ENCODE measurements at regions not wholly inside any gene's neighbourhood (a gene's known extent, or its start where the extent isn't known, plus 50 kb on each side); places are given as distances from the start of the nearest gene placed in this dataset.
A peak's percentile ranks its signal among the peaks of the same experiment; 100 is the strongest.

- Histone ChIP-seq H3K36me3 (no peaks in the 10 kb centered on the region), H3K27me3 (no peaks in the 10 kb centered on the region), H3K4me3 (no peak overlapping the region), H3K9me3 (no peaks in the 10 kb centered on the region)
- DNase-seq = no peak
Measured at GRCh38 chr7:84277628-84278224, 83.1 kb upstream of the SEMA3A start.

GRCh38 chr7:84274029-84274638 is 79.5 kb upstream of the SEMA3A start:
- H3K4me3 ChIP-seq = no peak overlapping the region
- no peaks in the 10 kb centered on the region for H3K27me3 ChIP-seq
- no peaks in the 10 kb centered on the region for H3K36me3 ChIP-seq
- no peaks in the 10 kb centered on the region for H3K9me3 ChIP-seq
- no peak for DNase-seq

GRCh38 chr7:84271543-84271942 is 77.0 kb upstream of the SEMA3A start:
- Histone ChIP-seq H3K36me3 (no peaks in the 10 kb centered on the region), H3K27me3 (no peaks in the 10 kb centered on the region), H3K4me3 (no peak overlapping the region), H3K9me3 (no peaks in the 10 kb centered on the region)
- DNase-seq = no peak

GRCh38 chr7:84264396-84264795 is 69.8 kb upstream of the SEMA3A start:
- DNase-seq = peak; percentile 18
- Histone ChIP-seq H3K27me3 (no peaks in the 10 kb centered on the region), H3K36me3 (no peaks in the 10 kb centered on the region), H3K9me3 (no peaks in the 10 kb centered on the region), H3K4me3 (no peak overlapping the region)

- Histone ChIP-seq H3K27me3 (no peaks in the 10 kb centered on the region), H3K36me3 (no peaks in the 10 kb centered on the region), H3K9me3 (no peaks in the 10 kb centered on the region), H3K4me3 (no peak overlapping the region)
- no peak for DNase-seq
Measured at GRCh38 chr7:84263106-84263505, 68.5 kb upstream of the SEMA3A start.

- no peak overlapping the region for H3K4me3 ChIP-seq
Measured at GRCh38 chr7:84261509-84261908, 66.9 kb upstream of the SEMA3A start.

GRCh38 chr7:84258628-84259027 is 64.0 kb upstream of the SEMA3A start:
- H3K9me3 ChIP-seq = no peaks in the 10 kb centered on the region
- no peaks in the 10 kb centered on the region for H3K27me3 ChIP-seq
- no peaks in the 10 kb centered on the region for H3K36me3 ChIP-seq
- no peak for DNase-seq
- no peak overlapping the region for H3K4me3 ChIP-seq

More at GRCh38 chr7:84261509-84261908, 66.9 kb upstream of the SEMA3A start:
- no peaks in the 10 kb centered on the region for H3K36me3 ChIP-seq
- no peaks in the 10 kb centered on the region for H3K9me3 ChIP-seq
- no peaks in the 10 kb centered on the region for H3K27me3 ChIP-seq
- no peak for DNase-seq

GRCh38 chr7:84256571-84256971 is 62.0 kb upstream of the SEMA3A start:
- no peaks in the 10 kb centered on the region for H3K27me3 ChIP-seq
- H3K9me3 ChIP-seq = no peaks in the 10 kb centered on the region
- no peak for DNase-seq
- H3K4me3 ChIP-seq = no peak overlapping the region
- H3K36me3 ChIP-seq = no peaks in the 10 kb centered on the region

- H3K27me3 ChIP-seq = no peaks in the 10 kb centered on the region
- H3K36me3 ChIP-seq = no peaks in the 10 kb centered on the region
- H3K9me3 ChIP-seq = no peaks in the 10 kb centered on the region; the same call in 1 of the 2 replicates
- no peak overlapping the region for H3K4me3 ChIP-seq
- DNase-seq = peak; percentile 42
Measured at GRCh38 chr7:84251277-84251781, 56.7 kb upstream of the SEMA3A start.

GRCh38 chr7:84250452-84250851 is 55.9 kb upstream of the SEMA3A start:
- Histone ChIP-seq H3K9me3 (no peaks in the 10 kb centered on the region; the same call in 1 of the 2 replicates), H3K4me3 (no peak overlapping the region), H3K36me3 (no peaks in the 10 kb centered on the region), H3K27me3 (no peaks in the 10 kb centered on the region)
- no peak for DNase-seq

GRCh38 chr7:84249656-84250055 is 55.1 kb upstream of the SEMA3A start:
- Histone ChIP-seq H3K9me3 (no peaks in the 10 kb centered on the region; the same call in 1 of the 2 replicates), H3K4me3 (no peak overlapping the region), H3K27me3 (no peaks in the 10 kb centered on the region), H3K36me3 (no peaks in the 10 kb centered on the region)
- no peak for DNase-seq

- H3K36me3 ChIP-seq = no peaks in the 10 kb centered on the region
- H3K4me3 ChIP-seq = no peak overlapping the region
- H3K27me3 ChIP-seq = no peaks in the 10 kb centered on the region
- DNase-seq = no peak
- H3K9me3 ChIP-seq = no peaks in the 10 kb centered on the region; the same call in 1 of the 2 replicates
Measured at GRCh38 chr7:84248843-84249242, 54.3 kb upstream of the SEMA3A start.

- no peak overlapping the region for H3K4me3 ChIP-seq
- DNase-seq = no peak
- no peaks in the 10 kb centered on the region for H3K36me3 ChIP-seq
- H3K27me3 ChIP-seq = no peaks in the 10 kb centered on the region
- H3K9me3 ChIP-seq = no peaks in the 10 kb centered on the region; the same call in 1 of the 2 replicates
Measured at GRCh38 chr7:84248267-84248666, 53.7 kb upstream of the SEMA3A start.

- Histone ChIP-seq H3K9me3 (no peaks in the 10 kb centered on the region; the same call in 1 of the 2 replicates), H3K27me3 (no peaks in the 10 kb centered on the region), H3K4me3 (no peak overlapping the region), H3K36me3 (no peaks in the 10 kb centered on the region)
- DNase-seq = peak; percentile 20
Measured at GRCh38 chr7:84247591-84247990, 53.0 kb upstream of the SEMA3A start.

- Histone ChIP-seq H3K27me3 (no peaks in the 10 kb centered on the region), H3K36me3 (no peaks in the 10 kb centered on the region), H3K4me3 (no peak overlapping the region), H3K9me3 (no peaks in the 10 kb centered on the region; the same call in 1 of the 2 replicates)
- no peak for DNase-seq
Measured at GRCh38 chr7:84245835-84246234, 51.2 kb upstream of the SEMA3A start.
